Transverse colon (tissue), 4 donors: ENCODE measurements at regions not wholly inside any gene's neighbourhood (a gene's known extent, or its start where the extent isn't known, plus 50 kb on each side); places are given as distances from the start of the nearest gene placed in this dataset.

Experiments used
- DNase-seq: peaks from one replicate; pipeline ENCODE4 v3.0.0-alpha.2; 2019
- H3K27ac ChIP-seq, 4 donors: fragments of 200-600 bp; sonication (generic); 2 replicates each; pipeline ENCODE4 v1.5.1; 2016 to 2018; ENCODE audit warnings: inconsistent platforms in 4 of 4
- H3K27me3 ChIP-seq: fragments of 200-600 bp; sonication (generic); 2 replicates; pipeline ENCODE4 v1.5.1; 2017; ENCODE audit warnings: inconsistent platforms
- H3K36me3 ChIP-seq, 4 donors: fragments of 200-600 bp; sonication (generic); 2 replicates each; pipeline ENCODE4 v1.5.1; 2017 to 2019; ENCODE audit warnings: inconsistent platforms in 4 of 4
- H3K4me1 ChIP-seq, 4 donors: fragments of 200-600 bp; sonication (generic); 2 replicates each; pipeline ENCODE4 v1.5.1; 2017 to 2020; ENCODE audit warnings: inconsistent platforms in 4 of 4
- H3K4me3 ChIP-seq, 4 donors: fragments of 200-600 bp; sonication (generic); 1 replicate in 1 of 4; 2 replicates in 3 of 4; pipeline versions ENCODE4 v1.5.1 to v1.6.1; 2017 to 2019; ENCODE audit warnings: inconsistent platforms in 4 of 4
- H3K9me3 ChIP-seq, 2 donors: fragments of 200-600 bp; sonication (generic); 2 replicates each; pipeline ENCODE4 v1.5.1; 2017 to 2019; ENCODE audit warnings: inconsistent platforms in 2 of 2
- CTCF ChIP-seq, 5 experiments: fragments of 200-600 bp in 3 of 5; fragments of 450-650 bp in 2 of 5; sonication (generic) in 3 of 5; IDR thresholded peaks; 1 replicate in 2 of 5; 2 replicates in 3 of 5; pipeline ENCODE4 v1.5.1; 2016 to 2017; ENCODE audit warnings: antibody characterized with exemption in 5 of 5, inconsistent platforms in 3 of 5, mild to moderate bottlenecking in 2 of 5, moderate library complexity in 1 of 5
- EP300 ChIP-seq: sonication (generic); formaldehyde crosslinking; IDR thresholded peaks from one replicate; pipeline ENCODE4 v1.6.1; 2017; ENCODE audit warnings: antibody characterized with exemption, low read depth
- POLR2A ChIP-seq: fragments of 450-650 bp; IDR thresholded peaks from one replicate; pipeline ENCODE4 v1.6.1; 2016; ENCODE audit warnings: antibody characterized with exemption, mild to moderate bottlenecking, moderate library complexity
- POLR2AphosphoS5 ChIP-seq, 3 donors: sonication (generic); formaldehyde crosslinking; IDR thresholded peaks; one replicate each; pipeline ENCODE4 v1.6.1; 2016; ENCODE audit warnings: antibody characterized with exemption in 3 of 3
- WGBS, 2 donors: methylation state at CpG; one replicate each; pipeline ENCODE4 v1.1.5; 2018; ENCODE audit warnings: low coverage in 1 of 2; 5-methylcytosine and 5-hydroxymethylcytosine counted together
- in situ Hi-C, 4 donors: fragments of 200-750 bp; cut with MboI; loops; one replicate each; pipeline versions ENCODE4 v1.15.0 to v1.15.1; 2017; ENCODE audit warnings: low sequenced_read_pairs in 3 of 4, low pct_ligation_motif_present in 1 of 4, low pct_unique_long_range_greater_than_20kb in 1 of 4
- intact Hi-C: fragments of 100-400 bp; cut with DNase I; formaldehyde crosslinking; loops from one replicate; pipeline ENCODE4 v1.15.1; 2023; ENCODE audit warnings: low total_unique reads

GRCh38 chr18:56509656-56510055 lies 128.7 kb downstream of the TXNL1 start:
- TF ChIP-seq POLR2A (no peak), EP300 (no peak), CTCF (IDR thresholded peaks at IDR 0.05) (no peak), POLR2AphosphoS5 (IDR thresholded peaks at IDR 0.05) (no peak)

GRCh38 chr18:56508370-56509036 lies 129.9 kb downstream of the TXNL1 start:
- H3K36me3 ChIP-seq: no peaks in the 10 kb centered on the region
- no peaks in the 10 kb centered on the region for H3K9me3 ChIP-seq
- no peak for DNase-seq
- H3K4me1 ChIP-seq: no peaks in the 10 kb centered on the region
- 37 to 100% methylated on average over 1 to 4 of the region's 4 CpGs for WGBS, 2 donors
- intact Hi-C loops (no loop called here), in situ Hi-C loops (no loop called here)
- TF ChIP-seq POLR2A (no peak), CTCF (IDR thresholded peaks at IDR 0.05) (no peak), POLR2AphosphoS5 (IDR thresholded peaks at IDR 0.05) (no peak), EP300 (no peak)
- no peak overlapping the region for H3K27ac ChIP-seq
- no peak overlapping the region for H3K4me3 ChIP-seq
- no peaks in the 10 kb centered on the region for H3K27me3 ChIP-seq

More at GRCh38 chr18:56509656-56510055, 128.7 kb downstream of the TXNL1 start:
- H3K9me3 ChIP-seq: no peaks in the 10 kb centered on the region
- intact Hi-C loops (no loop called here), in situ Hi-C loops (no loop called here)
- DNase-seq: no peak
- H3K4me1 ChIP-seq: no peaks in the 10 kb centered on the region
- H3K27ac ChIP-seq: no peak overlapping the region
- H3K36me3 ChIP-seq: no peaks in the 10 kb centered on the region
- no peak overlapping the region for H3K4me3 ChIP-seq
- no peaks in the 10 kb centered on the region for H3K27me3 ChIP-seq
- 95 to 100% methylated on average over 2 to 3 of the region's 3 CpGs for WGBS, 2 donors

DNA sequence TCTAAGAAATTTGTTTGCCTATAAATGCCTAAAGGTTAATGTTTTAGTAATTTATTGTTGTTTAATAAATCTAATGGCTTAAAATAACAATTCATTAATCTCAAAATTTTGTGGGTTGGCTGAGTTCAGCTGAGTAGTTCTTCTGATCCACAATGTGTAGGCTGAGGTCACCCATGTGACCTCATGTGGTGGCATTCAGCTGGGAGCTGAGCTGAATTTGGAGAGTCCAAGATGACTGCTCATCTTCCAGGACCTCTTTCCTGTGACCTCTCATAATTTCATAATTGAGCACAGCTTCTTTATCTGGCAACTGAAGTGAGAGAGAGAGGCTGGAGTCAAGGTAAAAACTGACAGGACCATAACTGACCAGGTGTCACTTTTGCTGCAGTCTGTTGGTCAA lies 132.4 kb downstream of the TXNL1 start:
- Histone ChIP-seq H3K27ac (no peak overlapping the region), H3K36me3 (no peaks in the 10 kb centered on the region), H3K4me3 (no peak overlapping the region), H3K9me3 (no peaks in the 10 kb centered on the region), H3K4me1 (no peaks in the 10 kb centered on the region), H3K27me3 (no peaks in the 10 kb centered on the region)
- no peak for DNase-seq
- intact Hi-C loops: no loop called here
- in situ Hi-C loops: no loop called here
- TF ChIP-seq POLR2A (no peak), CTCF (IDR thresholded peaks at IDR 0.05) (no peak), EP300 (no peak), POLR2AphosphoS5 (IDR thresholded peaks at IDR 0.05) (no peak)

GRCh38 chr18:56505293-56505692 lies 133.1 kb downstream of the TXNL1 start:
- H3K27ac ChIP-seq: no peak overlapping the region
- DNase-seq: no peak
- WGBS, 2 donors: 57 to 88% methylated on average over 1 to 3 of the region's 3 CpGs
- intact Hi-C loops (no loop called here), in situ Hi-C loops (no loop called here)
- no peaks in the 10 kb centered on the region for H3K27me3 ChIP-seq
- TF ChIP-seq POLR2A: no peak
- TF ChIP-seq CTCF (IDR thresholded peaks at IDR 0.05): no peak
- no peak for TF ChIP-seq POLR2AphosphoS5 (IDR thresholded peaks at IDR 0.05)
- TF ChIP-seq EP300: no peak
- no peak overlapping the region for H3K4me3 ChIP-seq
- no peaks in the 10 kb centered on the region for H3K36me3 ChIP-seq
- no peaks in the 10 kb centered on the region for H3K4me1 ChIP-seq
- no peaks in the 10 kb centered on the region for H3K9me3 ChIP-seq
